Left renal cortex interstitium (tissue), 4 donors: ENCODE measurements at regions not wholly inside any gene's neighbourhood (a gene's known extent, or its start where the extent isn't known, plus 50 kb on each side); places are given as distances from the start of the nearest gene placed in this dataset.
"Not testable (repeated sequence)": the region's sequence is repeated elsewhere in the genome, so short reads cannot be mapped to it uniquely, and the experiment has no call there.

Experiments
- DNase-seq, 4 donors: peaks; one replicate each; pipeline ENCODE4 v3.0.0-alpha.2; 2013; ENCODE audit warnings: low read depth in 4 of 4, low spot score in 2 of 4, missing footprints in 1 of 4

DNA sequence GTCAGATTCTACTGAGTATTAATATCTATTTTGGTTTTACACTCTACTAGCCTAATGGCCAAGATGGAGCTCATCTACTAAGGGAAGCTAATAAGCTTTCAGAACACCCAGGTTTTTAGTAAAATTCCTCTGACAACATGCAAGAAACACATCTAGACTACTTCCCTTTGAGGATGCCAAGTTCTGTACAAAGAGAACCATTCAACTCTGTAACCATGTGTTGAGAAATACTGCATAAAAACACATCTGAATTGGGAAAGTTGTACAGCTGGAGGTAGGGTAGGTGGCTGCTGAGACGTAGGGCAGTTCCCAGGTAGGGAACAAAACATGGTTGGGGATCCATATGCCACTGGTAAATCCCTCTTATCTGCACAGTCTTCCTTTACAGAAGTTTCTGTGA lies 66.2 kb downstream of the SC5D start:
- no peak for DNase-seq

DNA sequence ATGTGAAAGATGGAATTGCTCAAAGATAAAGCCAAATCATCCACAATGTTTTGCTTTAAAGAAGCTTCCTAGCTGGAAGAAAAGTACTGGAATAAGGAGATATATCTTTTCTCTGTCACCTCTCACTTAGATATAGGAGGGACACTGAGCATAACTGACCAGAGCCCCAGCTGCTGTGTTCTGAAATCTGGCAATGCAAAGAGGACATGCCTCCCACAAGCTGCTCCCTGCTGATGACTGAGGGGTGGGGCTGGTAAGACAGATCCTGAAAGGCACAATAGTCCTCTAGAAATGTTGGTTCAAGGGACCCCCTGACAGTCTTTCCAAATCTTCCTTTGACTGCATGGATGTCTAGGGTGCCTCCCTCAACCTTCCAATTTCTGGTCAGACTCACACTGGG lies 67.0 kb downstream of the SC5D start:
- no peak for DNase-seq

DNA sequence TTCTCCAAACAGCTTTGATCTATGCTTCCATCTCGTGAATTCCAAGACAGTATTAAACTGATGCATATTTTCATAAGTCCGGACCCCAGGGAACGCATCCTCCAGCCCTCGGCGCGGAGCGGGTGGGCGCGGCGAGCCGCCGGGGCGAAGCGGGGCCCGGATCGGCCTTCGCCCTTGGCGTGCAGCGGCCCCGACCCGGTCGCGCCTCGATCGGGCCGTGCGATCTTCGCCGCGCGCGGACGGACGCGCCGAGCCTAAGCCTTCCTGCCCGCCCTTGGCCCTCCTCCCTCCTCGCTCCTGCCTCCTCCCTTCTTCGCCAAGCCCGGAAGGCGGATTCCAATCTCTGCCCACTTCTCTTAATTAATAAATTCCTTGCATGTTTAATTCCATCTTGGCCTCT lies 70.4 kb downstream of the SC5D start:
- not testable (repeated sequence) for DNase-seq

DNA sequence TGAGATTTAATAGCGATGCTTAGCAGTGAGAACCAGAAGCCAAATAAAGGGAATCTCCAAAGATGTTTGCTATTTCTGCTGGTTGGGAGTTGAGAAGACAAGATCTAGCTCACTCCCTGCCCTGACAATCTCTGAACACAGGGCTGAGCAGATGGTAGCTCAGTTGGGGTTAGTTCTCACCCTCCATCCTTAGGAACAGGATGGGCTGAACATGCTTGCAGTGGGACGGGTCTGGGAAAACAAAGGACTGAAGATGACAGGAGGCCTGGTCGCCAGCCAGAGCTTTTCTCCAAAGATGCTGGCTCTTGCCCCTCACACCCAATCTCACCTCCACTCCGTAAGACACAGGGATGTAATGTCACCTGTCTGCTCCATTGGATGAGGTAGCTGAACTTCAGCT lies 72.7 kb downstream of the SC5D start:
- no peak for DNase-seq

DNA sequence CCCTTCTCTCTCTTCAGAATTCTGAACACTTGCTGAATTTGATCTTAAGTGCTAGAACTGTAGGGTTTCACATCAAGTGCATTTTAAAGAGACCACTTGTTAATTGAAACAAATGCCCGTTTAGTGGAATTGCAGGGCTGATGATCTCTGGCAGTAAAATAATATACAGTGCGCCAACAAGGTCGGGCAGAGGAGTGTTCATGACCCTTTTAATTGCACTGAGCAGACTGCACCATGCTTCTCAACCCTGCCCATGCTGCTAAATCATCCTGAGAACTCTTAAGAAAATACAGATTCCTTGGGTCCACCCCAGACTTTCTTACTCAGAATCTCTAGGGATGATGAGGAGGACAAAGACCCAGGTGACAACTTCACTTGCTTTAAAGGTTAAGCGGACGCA lies 73.5 kb downstream of the SC5D start:
- DNase-seq, result no peak

DNA sequence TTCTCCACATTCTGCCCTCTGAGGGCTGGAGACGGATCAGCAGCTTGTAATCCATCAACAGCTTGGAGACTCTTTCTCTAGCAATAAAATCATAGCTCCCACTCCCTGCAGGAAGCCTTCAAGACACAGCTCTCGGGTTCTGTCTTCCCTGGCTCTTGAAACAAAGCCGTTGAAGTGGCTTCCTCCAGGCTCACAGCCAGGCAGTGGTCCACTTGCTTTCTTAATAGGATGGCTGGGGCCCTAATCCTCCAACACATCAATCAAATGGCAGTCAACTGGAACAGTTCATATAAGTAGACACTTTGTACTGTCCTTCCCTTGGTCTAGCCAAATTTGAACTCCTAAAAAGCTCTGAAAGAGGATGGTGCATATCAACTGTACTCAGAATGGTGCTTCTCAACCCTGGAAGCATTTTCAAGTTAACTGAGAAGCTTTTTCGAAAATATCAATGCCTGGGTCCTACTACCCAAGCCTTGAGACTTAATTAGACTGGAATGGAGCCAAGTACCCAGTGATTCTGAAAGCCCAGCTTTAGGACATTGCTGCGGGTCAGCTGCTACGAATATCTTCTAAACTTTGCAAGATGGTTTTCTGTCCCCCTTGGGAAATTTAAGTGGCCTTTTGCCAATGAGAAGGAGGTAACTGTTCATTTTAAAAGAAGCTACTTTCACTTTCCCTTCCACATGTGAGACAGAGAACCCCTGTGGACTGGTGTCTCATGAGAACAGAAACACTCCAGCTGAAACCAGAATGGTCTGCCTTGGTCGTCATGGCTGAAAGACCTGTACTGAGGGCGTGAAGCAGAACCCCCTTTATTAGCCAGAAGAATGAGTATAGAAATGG lies 74.7 kb downstream of the SC5D start:
- peak in 2 of 4 donors; percentile 31 to 34 for DNase-seq

DNA sequence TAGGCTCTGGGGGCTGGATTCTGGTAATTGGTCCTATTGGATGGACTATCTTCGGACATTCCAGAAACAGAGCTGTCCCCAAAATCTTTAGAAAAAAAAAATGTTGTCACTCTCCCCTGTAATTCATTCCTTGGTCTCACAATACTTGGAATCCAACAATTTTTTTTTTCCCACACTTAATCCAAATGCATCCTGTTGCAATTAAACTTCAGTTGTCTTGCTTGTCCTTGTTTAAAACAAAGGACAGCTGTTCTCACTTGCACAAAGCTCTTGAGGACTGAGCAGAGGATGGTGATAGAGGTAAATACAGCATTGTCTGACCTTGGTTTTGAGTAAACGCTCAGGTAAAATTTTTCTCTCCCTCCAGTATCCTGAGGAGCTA lies 75.3 kb downstream of the SC5D start:
- DNase-seq, result peak in 2 of 4 donors; percentile 24 to 36

DNA sequence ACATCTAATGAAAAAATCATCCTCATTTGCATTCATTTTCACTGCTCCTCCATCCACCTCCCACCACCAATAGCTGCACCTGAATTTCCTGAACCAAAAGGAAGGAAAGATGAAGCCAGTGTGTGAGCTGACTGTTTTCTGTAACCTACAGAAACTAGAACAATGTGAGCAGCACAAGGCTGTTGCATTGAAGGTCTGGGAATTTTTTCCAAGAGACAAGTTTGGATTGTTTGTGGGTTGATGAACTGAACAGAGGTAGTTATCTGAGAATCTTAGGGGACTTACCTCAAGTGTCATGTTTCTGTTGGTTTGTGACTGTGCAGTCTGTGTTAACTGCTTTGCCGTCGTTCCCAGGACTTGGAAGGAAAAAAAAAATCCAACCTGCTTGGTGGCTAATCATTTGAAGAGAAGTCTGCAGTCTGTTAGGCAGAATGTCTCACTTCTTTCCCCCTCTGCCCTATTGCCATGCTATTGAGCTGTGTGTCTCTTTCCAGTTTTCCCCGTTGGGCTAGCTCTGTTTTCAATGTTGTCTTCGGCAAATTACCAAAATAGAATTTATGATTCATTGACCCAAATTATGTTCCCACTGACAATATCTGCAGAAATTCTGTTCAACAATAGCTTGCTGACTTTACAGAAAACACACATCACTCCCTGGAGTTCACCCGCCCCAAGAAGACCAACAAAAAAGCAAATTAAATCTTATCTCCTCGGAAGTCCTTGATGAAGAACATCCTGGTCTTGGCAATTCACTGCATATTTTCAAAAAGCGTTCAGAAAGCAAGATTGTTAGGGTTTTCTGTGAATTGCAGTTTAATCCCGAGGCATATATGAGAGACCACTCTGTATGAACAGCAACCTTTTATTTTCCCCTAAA lies 76.0 kb downstream of the SC5D start:
- DNase-seq, result peak in 1 of 4 donors; percentile 23

DNA sequence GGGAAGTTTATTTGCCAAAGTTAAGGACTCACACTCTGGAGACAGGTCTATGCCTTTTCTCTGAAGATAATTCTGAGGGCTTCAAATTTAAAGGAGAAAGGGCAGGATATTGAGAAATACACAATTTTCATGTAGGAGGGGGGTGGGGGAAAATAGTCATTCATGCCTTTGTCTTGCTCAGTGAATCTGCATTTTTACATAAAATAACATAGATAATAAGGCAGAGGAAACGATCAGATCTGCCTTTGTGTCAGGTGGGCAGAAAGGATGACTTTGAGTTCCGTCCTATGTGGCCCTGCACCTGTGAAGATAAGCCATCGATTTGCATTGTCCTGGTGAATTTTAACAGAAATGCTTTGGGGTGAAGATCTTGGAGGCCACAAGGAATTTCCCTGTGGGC lies 76.8 kb downstream of the SC5D start:
- no peak for DNase-seq

DNA sequence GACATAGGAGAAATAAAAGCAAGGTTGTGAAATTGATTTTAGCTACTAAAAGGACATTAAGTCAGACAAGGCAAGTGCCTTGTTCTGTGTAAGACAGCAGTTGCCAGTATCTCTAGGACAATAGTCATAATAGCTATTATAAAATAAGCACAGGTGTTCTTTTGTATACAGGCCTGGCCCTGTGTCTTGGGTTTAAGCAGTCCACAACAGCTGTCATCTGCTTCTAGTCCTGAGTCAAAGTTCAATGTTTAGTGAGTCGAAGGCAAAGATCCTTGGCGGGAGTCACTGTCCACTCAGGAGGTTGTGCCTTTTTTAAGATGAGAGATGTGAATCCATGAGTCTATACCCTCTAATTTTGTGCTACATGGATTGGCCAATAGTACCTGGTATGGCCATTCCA lies 79.5 kb downstream of the SC5D start:
- no peak for DNase-seq

DNA sequence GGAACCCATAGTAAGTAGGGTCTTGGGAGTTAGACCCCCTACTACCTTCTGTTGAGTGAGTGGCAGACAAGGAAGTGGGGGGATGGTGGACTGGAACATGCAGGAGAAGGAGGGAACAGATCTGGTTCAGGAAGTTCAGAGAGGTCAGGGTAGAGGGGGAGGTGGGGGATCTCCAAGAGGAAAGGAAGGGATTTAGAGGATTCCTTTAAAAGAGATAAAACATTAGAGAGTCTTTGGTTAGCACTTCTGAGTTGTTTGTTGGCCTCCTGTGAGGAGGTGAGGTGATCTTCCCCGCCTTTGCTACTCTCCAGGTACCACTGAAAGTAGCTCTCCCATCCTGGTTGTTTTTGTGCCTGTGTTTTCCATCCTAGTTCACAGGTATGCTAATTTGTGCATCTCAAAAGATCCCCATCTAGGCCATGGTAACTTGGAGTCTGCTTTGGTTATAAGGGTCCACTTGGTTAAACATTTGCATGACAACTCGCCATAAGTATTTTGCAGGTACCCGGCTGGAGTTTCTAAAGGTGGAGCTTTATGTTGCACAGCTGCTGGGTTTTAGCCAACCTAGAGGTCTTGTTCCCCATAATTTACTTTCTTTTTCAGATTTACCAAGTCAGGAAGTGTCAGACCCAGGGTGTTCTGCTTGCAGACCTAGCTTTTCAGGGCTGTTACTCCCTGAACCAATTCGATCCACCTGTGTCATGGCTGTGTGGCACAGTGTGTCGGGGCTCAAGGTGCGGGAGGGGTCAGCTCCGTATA lies 79.3 kb upstream of the SORL1 start:
- no peak for DNase-seq

DNA sequence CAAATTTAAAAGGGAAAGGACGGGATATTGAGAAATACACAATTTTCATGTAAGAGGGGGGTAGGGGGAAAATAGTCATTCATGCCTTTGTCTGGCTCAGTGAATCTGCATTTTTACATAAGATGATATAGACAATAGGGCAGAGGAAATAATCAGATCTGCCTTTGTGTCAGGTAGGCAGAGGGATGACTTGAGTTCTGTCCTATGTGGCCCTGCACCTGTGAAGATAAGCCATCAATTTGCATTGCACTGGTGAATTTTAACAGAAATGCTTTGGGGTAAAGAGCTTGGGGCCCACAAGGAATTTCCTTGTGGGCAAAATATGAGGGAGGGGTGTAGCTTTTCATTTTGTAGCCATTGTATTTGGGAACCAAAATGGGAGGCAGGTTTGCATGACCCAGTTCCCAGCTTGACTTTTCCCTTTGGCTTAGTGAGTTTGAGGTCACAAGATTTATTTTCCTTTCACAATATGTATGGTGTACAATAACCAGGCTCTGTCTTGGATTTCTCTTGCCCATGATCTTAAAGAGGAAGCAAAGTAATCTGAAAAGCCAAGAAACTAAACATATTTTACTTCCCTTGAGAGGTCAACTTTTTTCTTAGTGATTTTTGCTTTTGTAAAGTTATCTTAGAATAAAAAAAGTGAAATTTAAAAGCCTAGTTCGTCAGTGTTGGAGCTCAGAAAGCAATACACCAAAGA lies 77.7 kb upstream of the SORL1 start:
- no peak for DNase-seq

DNA sequence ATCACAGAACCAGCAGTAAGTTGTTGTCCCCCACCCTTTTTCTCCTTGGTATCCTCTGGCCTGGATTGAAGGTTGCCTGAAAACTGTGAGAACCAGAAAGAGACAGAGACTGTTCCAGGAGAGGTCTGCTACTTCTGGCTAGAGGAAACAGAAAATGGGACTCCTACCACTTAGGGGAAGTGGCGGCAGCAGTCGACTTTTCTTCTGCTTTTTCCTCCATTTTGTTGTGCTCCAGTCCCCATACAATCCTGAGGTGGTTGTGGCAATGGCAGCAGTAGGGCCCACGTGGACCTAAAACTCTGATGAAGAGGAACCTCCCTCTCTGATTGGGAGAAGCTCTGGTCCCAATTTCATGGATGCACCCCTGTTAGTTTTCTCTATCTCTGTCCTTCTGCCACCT lies 76.0 kb upstream of the SORL1 start:
- no peak for DNase-seq

DNA sequence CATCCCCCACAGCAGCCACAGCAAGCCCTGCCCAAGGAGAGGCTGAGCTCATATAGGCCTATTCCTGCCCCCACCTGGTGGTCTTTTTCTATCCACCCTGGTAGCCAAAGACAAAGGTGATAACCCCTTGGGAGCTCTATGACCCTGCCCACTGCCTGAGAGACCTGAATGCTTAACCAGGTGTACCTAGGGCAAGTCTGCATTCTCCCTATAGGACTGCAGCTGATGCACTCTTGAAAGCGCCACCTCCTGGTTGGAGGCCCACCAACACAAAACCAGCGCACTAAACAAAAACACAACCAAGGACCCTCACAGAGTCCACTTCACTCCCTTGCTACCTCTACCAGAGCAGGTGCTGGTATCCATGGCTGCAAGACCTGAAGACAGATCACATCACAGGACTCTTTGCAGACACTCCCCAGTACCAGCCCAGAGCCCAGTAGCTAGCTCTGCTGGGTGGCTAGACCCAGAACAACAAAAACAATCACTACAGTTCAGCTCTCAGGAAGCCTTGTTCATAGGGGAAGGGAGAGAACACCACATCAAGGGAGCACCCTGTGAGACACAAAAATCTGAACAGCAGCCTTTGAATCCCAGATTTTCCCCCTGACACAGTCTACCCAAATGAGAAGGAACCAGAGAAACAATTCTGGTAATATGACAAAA lies 72.8 kb upstream of the SORL1 start:
- not testable (repeated sequence) for DNase-seq

DNA sequence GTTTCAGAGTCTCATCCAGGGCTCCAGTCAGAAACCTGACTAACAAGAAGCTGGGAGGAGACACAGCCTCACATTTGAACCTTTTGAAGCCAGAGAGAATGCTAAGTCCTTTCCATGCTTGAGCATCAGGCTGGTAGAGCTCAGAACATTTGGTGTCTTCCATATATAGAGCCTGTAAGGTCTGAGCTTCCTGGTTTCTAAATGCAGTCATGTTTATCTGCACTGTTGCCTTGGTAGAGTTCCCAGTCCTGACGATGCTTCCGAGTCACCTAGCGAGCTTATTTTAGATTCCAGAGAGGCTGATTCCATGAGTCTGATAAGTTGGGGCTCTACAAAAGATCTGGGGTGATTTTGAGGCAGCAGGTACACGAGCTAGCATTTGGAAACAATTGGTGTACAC lies 68.4 kb upstream of the SORL1 start:
- no peak for DNase-seq

DNA sequence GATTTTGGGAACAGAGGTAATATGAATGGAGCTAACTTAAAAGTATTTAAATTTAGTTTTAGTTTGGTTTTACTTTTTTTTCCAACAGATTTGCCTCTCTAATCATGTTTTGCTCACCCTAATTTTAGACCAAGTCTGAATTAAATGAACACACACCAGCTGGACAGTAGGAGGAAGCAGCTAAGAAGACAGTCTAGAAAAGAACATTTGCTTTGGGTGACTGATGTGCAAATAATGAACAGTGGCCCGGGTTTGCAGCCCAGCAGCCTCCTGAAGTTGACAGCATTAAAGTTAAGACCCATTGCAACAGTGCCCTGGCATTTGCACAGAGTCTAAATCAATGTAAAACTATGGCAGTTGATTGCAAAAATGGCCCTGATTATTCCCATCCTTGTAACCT lies 66.4 kb upstream of the SORL1 start:
- no peak for DNase-seq
